GM10266 (cell line): ENCODE measurements at regions not wholly inside any gene's neighbourhood (a gene's known extent, or its start where the extent isn't known, plus 50 kb on each side); places are given as distances from the start of the nearest gene placed in this dataset.

Source experiments
- DNase-seq: peaks from one replicate; pipeline ENCODE4 v3.0.0; 2012; ENCODE audit errors: extremely low spot score
- CTCF ChIP-seq: IDR thresholded peaks from 2 replicates; pipeline ENCODE4 v1.5.1; 2012; ENCODE audit warnings: mild to moderate bottlenecking, low read depth; ENCODE audit not compliant: control insufficient read depth, insufficient read depth; ENCODE audit errors: missing control alignments

GRCh38 chr7:52080493-52080892, 763.9 kb upstream of the COBL start:
- DNase-seq = no peak
- TF ChIP-seq CTCF = no peak

GRCh38 chr7:52079726-52080125, 763.1 kb upstream of the COBL start:
- TF ChIP-seq CTCF = no peak

GRCh38 chr7:52077571-52077970, 761.0 kb upstream of the COBL start:
- no peak for DNase-seq
- TF ChIP-seq CTCF = no peak

More at GRCh38 chr7:52079726-52080125, 763.1 kb upstream of the COBL start:
- no peak for DNase-seq

GRCh38 chr7:52074912-52075311, 758.3 kb upstream of the COBL start:
- no peak for TF ChIP-seq CTCF
- no peak for DNase-seq

- no peak for TF ChIP-seq CTCF
- DNase-seq = no peak
These were observed 757.5 kb upstream of the COBL start for GRCh38 chr7:52074071-52074470.

GRCh38 chr7:52071744-52072143, 755.1 kb upstream of the COBL start:
- TF ChIP-seq CTCF = no peak
- no peak for DNase-seq

GRCh38 chr7:52064493-52064892, 747.9 kb upstream of the COBL start:
- DNase-seq = no peak
- no peak for TF ChIP-seq CTCF

- no peak for DNase-seq
- TF ChIP-seq CTCF = no peak
These were observed 745.1 kb upstream of the COBL start for GRCh38 chr7:52061666-52062065.
